Neural cell (in vitro differentiated cells): ENCODE measurements at regions not wholly inside any gene's neighbourhood (a gene's known extent, or its start where the extent isn't known, plus 50 kb on each side); places are given as distances from the start of the nearest gene placed in this dataset.

Experiments used
- H2AFZ ChIP-seq: fragments of 200-600, 300-800 bp; sonication (generic), shearing (Covaris generic); 2 replicates; pipeline ENCODE4 v1.6.0; 2014; ENCODE audit warnings: low read depth, mild to moderate bottlenecking, antibody characterized with exemption, low read length, moderate library complexity
- H3F3A ChIP-seq: fragments of 200-600 bp; shearing (Covaris generic); 2 replicates; pipeline ENCODE4 v1.6.1; 2016; ENCODE audit warnings: mild to moderate bottlenecking, moderate library complexity, mixed read lengths, antibody characterized with exemption, low read length; ENCODE audit not compliant: insufficient read depth, poor library complexity, severe bottlenecking
- H3K27ac ChIP-seq: fragments of 200-600, 300-800 bp; sonication (generic), shearing (Covaris generic); 2 replicates; pipeline ENCODE4 v1.5.1; 2014; ENCODE audit warnings: mild to moderate bottlenecking, low read length, moderate library complexity
- H3K27me3 ChIP-seq: fragments of 300-800, 200-600 bp; sonication (generic), shearing (Covaris generic); 2 replicates; pipeline ENCODE4 v1.6.0; 2014; ENCODE audit warnings: mild to moderate bottlenecking, low read depth, low read length, moderate library complexity; ENCODE audit not compliant: insufficient read depth
- H3K36me3 ChIP-seq: fragments of 300-800, 200-600 bp; sonication (generic), shearing (Covaris generic); 2 replicates; pipeline ENCODE4 v1.5.1; 2014; ENCODE audit warnings: mild to moderate bottlenecking, antibody characterized with exemption, low read length, moderate library complexity; ENCODE audit not compliant: insufficient read depth
- H3K4me2 ChIP-seq: fragments of 300-800, 200-600 bp; sonication (generic), shearing (Covaris generic); 2 replicates; pipeline ENCODE4 v1.6.0; 2014; ENCODE audit warnings: mild to moderate bottlenecking, low read length
- H3K4me3 ChIP-seq: fragments of 300-800, 200-600 bp; sonication (generic), shearing (Covaris generic); 2 replicates; pipeline ENCODE4 v1.5.1; 2014; ENCODE audit warnings: mild to moderate bottlenecking, low read length, moderate library complexity
- H3K79me2 ChIP-seq: fragments of 200-600 bp; shearing (Covaris generic); replicated peaks from 2 replicates; pipeline ENCODE4 v1.6.0; 2014; ENCODE audit warnings: mild to moderate bottlenecking, low read length, moderate library complexity; ENCODE audit not compliant: insufficient read depth
- H3K9ac ChIP-seq: fragments of 300-800, 200-600 bp; sonication (generic), shearing (Covaris generic); 2 replicates; pipeline ENCODE4 v1.6.1; 2016; ENCODE audit warnings: mild to moderate bottlenecking, low read length, mixed read lengths
- H3K9me2 ChIP-seq: fragments of 200-600 bp; shearing (Covaris generic); 2 replicates; pipeline ENCODE4 v1.6.1; 2016; ENCODE audit warnings: mild to moderate bottlenecking, low read length, mixed read lengths; ENCODE audit not compliant: insufficient read depth
- H3K9me3 ChIP-seq: fragments of 200-600, 300-800 bp; sonication (generic), shearing (Covaris generic); 2 replicates; pipeline ENCODE4 v1.6.1; 2016; ENCODE audit warnings: mild to moderate bottlenecking, mixed run types, low read length, moderate library complexity, mixed read lengths
- H4K20me1 ChIP-seq: fragments of 200-600 bp; shearing (Covaris generic); 2 replicates; pipeline ENCODE4 v1.6.1; 2016; ENCODE audit warnings: mild to moderate bottlenecking, mixed run types; ENCODE audit not compliant: insufficient read depth
- EP300 ChIP-seq: fragments of 450-650 bp; conservative IDR thresholded peaks from 2 replicates; pipeline ENCODE4 v1.6.1; 2014; ENCODE audit warnings: antibody characterized with exemption, mild to moderate bottlenecking, moderate library complexity; ENCODE audit not compliant: poor library complexity, severe bottlenecking
- EZH2 ChIP-seq: fragments of 200-600, 300-800 bp; shearing (Covaris generic), sonication (generic); IDR thresholded peaks from 2 replicates; pipeline ENCODE4 v1.6.1; 2014; ENCODE audit warnings: antibody characterized with exemption, low read length, borderline replicate concordance, mild to moderate bottlenecking; ENCODE audit not compliant: insufficient read depth, poor library complexity, severe bottlenecking
- MXI1 ChIP-seq: fragments of 450-650 bp; conservative IDR thresholded peaks from 2 replicates; pipeline ENCODE4 v1.6.1; 2014; ENCODE audit warnings: antibody characterized with exemption, mild to moderate bottlenecking; ENCODE audit not compliant: poor library complexity, severe bottlenecking
- POLR2AphosphoS5 ChIP-seq: IDR thresholded peaks from 2 replicates; pipeline ENCODE4 v1.6.1; 2012
- RAD21 ChIP-seq: fragments of 450-650 bp; conservative IDR thresholded peaks from 2 replicates; pipeline ENCODE4 v1.6.1; 2014; ENCODE audit warnings: antibody characterized with exemption, mild to moderate bottlenecking, moderate library complexity
- SMC3 ChIP-seq: fragments of 450-650 bp; conservative IDR thresholded peaks from 2 replicates; pipeline ENCODE4 v1.6.1; 2014; ENCODE audit warnings: antibody characterized with exemption, mild to moderate bottlenecking, moderate library complexity; ENCODE audit not compliant: poor library complexity
- TAF1 ChIP-seq: IDR thresholded peaks from 2 replicates; pipeline ENCODE4 v1.6.1; 2012; ENCODE audit warnings: low read depth
- TF ChIP-seq, protein P1 (sequence below): IDR thresholded peaks from 2 replicates; pipeline ENCODE4 v1.6.1; 2012; ENCODE audit warnings: borderline replicate concordance
- TF ChIP-seq, protein P2 (sequence below): fragments of 450-650 bp; IDR thresholded peaks from 2 replicates; pipeline ENCODE4 v1.5.1; 2014; ENCODE audit warnings: antibody characterized with exemption, mild to moderate bottlenecking, moderate library complexity; ENCODE audit not compliant: poor library complexity, severe bottlenecking

DNA sequence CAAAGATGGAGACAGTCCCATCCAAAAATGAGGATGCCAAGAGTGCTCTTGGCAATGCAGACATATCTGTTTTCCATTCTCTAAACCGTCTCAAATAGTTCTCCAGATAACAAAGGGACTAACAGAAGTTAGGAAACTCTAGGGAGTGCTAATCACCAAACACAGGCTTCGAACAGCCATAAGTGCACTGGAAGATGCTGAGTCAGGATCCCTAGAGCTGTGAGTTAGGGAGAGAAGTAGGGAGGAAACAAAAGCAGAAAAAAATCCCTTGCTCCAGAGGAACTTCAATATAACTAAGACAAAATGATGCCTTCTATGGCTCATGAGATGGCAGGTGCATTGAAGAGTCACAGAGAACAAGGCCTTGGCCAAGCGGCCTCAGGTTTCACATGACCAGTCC is 251.0 kb upstream of the PPARGC1A start:
- H3K27ac ChIP-seq = no peak overlapping the region
- no peak overlapping the region for H3K9ac ChIP-seq
- H3K4me3 ChIP-seq = no peak overlapping the region
- H3K4me2 ChIP-seq = no peak overlapping the region
- no peaks in the 10 kb centered on the region for H3K27me3 ChIP-seq
- no peaks in the 10 kb centered on the region for H3K9me2 ChIP-seq
- TF ChIP-seq, protein P1, sequence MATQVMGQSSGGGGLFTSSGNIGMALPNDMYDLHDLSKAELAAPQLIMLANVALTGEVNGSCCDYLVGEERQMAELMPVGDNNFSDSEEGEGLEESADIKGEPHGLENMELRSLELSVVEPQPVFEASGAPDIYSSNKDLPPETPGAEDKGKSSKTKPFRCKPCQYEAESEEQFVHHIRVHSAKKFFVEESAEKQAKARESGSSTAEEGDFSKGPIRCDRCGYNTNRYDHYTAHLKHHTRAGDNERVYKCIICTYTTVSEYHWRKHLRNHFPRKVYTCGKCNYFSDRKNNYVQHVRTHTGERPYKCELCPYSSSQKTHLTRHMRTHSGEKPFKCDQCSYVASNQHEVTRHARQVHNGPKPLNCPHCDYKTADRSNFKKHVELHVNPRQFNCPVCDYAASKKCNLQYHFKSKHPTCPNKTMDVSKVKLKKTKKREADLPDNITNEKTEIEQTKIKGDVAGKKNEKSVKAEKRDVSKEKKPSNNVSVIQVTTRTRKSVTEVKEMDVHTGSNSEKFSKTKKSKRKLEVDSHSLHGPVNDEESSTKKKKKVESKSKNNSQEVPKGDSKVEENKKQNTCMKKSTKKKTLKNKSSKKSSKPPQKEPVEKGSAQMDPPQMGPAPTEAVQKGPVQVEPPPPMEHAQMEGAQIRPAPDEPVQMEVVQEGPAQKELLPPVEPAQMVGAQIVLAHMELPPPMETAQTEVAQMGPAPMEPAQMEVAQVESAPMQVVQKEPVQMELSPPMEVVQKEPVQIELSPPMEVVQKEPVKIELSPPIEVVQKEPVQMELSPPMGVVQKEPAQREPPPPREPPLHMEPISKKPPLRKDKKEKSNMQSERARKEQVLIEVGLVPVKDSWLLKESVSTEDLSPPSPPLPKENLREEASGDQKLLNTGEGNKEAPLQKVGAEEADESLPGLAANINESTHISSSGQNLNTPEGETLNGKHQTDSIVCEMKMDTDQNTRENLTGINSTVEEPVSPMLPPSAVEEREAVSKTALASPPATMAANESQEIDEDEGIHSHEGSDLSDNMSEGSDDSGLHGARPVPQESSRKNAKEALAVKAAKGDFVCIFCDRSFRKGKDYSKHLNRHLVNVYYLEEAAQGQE = no peak
- TF ChIP-seq MXI1 (no peak), RAD21 (no peak), SMC3 (no peak), EZH2 (no peak)
- no peak overlapping the region for H2AFZ ChIP-seq
- no peaks in the 10 kb centered on the region for H4K20me1 ChIP-seq
- H3K36me3 ChIP-seq = no peaks in the 10 kb centered on the region
- no peaks in the 10 kb centered on the region for H3K9me3 ChIP-seq
- no peaks in the 10 kb centered on the region for H3F3A ChIP-seq
- no peaks in the 10 kb centered on the region for H3K79me2 ChIP-seq

DNA sequence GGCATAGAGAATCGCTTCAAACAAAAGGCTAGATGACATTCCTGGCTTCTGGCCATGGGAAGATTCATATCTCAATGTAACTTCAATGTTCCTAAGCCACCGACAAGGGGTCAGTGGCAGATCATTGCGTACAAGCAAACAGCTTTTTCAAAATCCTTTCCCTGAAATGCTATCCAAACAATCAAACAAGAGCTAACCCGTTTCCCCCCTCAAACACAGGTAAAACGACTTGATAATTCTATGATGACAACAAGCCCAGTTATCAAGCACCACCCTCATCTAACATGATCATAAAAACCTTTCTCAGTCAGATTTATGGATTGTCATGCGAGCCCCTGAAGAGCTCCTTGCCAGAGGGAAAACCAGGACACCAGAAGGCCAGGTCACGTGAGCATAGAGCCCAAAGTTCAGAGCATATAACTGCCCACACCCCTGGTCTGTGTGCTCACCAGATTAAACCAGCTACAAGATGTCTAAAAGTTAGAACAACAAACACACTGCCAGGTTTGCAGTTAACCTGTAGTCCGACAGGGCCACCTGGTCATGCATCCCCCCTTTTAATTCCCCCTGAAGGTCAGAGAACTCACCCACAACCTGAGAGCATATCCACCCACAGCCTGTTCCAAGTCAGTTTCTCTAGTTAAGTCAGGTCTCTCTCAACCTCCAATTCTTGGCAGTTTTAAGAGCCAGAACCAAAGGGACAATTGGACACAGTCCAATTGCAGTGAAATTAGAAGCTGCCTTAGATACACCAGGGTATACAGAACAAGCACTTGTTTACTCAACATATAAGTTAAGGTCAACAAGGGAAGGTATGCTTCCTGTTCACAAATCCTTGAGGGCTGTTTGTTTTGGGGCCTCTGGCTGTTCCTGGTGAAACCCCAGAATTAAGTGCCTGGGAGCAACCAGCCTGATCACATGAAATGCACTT is 248.1 kb upstream of the PPARGC1A start:
- no peak overlapping the region for H3K9ac ChIP-seq
- no peaks in the 10 kb centered on the region for H3K27me3 ChIP-seq
- H3K27ac ChIP-seq = no peak overlapping the region
- no peak overlapping the region for H3K4me2 ChIP-seq
- TF ChIP-seq EZH2 = no peak
- TF ChIP-seq MXI1 = no peak
- no peak for TF ChIP-seq RAD21
- no peak for TF ChIP-seq TAF1
- TF ChIP-seq, protein P1 = no peak
- TF ChIP-seq, protein P2, sequence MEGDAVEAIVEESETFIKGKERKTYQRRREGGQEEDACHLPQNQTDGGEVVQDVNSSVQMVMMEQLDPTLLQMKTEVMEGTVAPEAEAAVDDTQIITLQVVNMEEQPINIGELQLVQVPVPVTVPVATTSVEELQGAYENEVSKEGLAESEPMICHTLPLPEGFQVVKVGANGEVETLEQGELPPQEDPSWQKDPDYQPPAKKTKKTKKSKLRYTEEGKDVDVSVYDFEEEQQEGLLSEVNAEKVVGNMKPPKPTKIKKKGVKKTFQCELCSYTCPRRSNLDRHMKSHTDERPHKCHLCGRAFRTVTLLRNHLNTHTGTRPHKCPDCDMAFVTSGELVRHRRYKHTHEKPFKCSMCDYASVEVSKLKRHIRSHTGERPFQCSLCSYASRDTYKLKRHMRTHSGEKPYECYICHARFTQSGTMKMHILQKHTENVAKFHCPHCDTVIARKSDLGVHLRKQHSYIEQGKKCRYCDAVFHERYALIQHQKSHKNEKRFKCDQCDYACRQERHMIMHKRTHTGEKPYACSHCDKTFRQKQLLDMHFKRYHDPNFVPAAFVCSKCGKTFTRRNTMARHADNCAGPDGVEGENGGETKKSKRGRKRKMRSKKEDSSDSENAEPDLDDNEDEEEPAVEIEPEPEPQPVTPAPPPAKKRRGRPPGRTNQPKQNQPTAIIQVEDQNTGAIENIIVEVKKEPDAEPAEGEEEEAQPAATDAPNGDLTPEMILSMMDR = no peak
- TF ChIP-seq EP300 = no peak
- TF ChIP-seq SMC3 = no peak
- no peak for TF ChIP-seq POLR2AphosphoS5
- H3K9me3 ChIP-seq = no peaks in the 10 kb centered on the region
- no peaks in the 10 kb centered on the region for H3K9me2 ChIP-seq
- no peaks in the 10 kb centered on the region for H3K36me3 ChIP-seq
- no peak overlapping the region for H2AFZ ChIP-seq
- H4K20me1 ChIP-seq = no peaks in the 10 kb centered on the region
- no peaks in the 10 kb centered on the region for H3K79me2 ChIP-seq
- H3K4me3 ChIP-seq = no peak overlapping the region
- no peaks in the 10 kb centered on the region for H3F3A ChIP-seq
